DMS 273 (cell line): ENCODE measurements at regions not wholly inside any gene's neighbourhood (a gene's known extent, or its start where the extent isn't known, plus 50 kb on each side); places are given as distances from the start of the nearest gene placed in this dataset.
"Not testable (repeated sequence)": the region's sequence is repeated elsewhere in the genome, so short reads cannot be mapped to it uniquely, and the experiment has no call there.

Experiments
- DNase-seq: peaks from one replicate; lab custom pipeline; 2025; ENCODE audit not compliant: unreplicated experiment; lab: John Stamatoyannopoulos, UW

GRCh38 chr20:52340036-52340634, 148.6 kb upstream of the ZFP64 start:
- DNase-seq: peak; percentile 24

- no peak for DNase-seq
Observed at GRCh38 chr20:52332649-52333250, 141.2 kb upstream of the ZFP64 start.

DNA sequence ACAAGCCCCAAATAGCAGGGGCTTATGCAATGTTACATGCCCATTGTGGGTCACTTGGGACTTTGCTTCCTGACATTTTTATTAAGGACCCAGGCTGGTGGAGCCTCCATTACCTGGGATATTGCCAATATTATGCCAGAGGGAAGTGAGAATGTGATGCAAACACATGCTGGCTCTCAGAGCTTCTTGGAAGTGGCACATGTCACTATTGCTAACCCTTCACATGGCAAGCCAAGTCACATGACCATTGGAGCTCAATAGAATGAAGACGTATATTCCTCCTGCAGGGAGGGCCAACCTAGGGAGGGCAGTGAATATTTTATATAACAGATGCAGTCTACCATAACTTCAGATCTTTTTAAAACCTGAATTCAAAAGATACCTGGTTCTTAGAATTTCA, 140.7 kb upstream of the ZFP64 start:
- no peak for DNase-seq

DNA sequence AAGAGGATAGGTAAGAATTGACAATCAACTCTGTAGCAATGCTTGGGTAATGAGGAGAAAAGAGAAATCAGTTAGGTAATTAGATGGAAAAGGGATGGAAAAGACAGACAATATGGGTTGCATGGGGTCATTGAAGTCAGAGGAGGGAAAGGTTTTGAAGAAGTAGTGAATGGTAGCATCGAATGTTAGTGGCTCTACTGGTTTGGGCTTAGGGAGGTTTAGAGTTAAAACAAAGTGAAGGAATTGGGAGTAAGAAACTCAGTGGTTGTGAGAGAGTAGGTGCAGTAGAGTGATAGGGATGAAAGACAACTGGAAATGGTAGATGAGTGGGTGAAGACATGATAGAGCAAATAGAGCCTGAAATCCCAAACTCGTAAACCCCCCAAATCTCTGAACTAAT, 140.1 kb upstream of the ZFP64 start:
- no peak for DNase-seq

DNA sequence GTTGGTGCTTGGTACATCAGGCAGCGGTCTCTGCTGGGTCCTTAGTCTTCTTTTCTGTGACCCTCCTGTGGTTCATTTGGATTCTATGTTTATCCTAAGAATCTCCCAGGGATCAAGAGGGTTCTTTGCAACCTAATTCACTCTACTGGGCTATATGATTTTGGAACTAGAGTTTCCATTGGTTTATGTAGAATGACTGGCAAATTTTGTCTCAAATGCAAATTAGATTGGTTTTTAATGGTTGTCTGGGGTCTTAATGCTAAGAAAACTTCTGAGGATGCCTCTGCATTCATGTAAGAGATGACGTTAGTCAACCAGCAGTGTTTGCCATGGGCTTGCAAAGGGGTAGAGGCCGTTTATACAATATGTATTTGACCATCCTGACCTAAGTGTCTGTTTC, 129.8 kb upstream of the ZFP64 start:
- no peak for DNase-seq

DNA sequence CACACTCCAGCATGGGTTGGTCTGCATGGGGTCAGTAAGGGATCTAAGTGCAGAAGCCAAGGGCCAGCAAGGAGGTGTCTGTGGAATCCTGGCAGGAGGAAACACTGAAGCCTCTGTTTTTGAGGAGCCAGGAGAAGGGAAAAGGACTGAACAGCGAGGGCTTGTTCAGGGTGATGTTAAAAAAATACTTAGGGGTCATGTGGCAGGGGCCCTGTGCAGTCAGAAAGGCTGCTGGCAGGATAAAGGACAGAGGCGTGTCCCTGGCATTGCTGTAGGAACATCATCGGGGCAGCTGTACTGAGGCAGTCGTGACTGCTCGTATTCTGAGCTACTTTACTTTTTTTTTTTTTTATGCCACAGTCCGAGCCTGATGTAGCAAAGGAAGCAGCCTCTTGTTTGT, 127.1 kb upstream of the ZFP64 start:
- no peak for DNase-seq

- DNase-seq: peak; percentile 83
Observed at GRCh38 chr20:52313341-52313963, 121.9 kb upstream of the ZFP64 start.

- DNase-seq: peak; percentile 86
Observed at GRCh38 chr20:52312132-52312729, 120.7 kb upstream of the ZFP64 start.

DNA sequence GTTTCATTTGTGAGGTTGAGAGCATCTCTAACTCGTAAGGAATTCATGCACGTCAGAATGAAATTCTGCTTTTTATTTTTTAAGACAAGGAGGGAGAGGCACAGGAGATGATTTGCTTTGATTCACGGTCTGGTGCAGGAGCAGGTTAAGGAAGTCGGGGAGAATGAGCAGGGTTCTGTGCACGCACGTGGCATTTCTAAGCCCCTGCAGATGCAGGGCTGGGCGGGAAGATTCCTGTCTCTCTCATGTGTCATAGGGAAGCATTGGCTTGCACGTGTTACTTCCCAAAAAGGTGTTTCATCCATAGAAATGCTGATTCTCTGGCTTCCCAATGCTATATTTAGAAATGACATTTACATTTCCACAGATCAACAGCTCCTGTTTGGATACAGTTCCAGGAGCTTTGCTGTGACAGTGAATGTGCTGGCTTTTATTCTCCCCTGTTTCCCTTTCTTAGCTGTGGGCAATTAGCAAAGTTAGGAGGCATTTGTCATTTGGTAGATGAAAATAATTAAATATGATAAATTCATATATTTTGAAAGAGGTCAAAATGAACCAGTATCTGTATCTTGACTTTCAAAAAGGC, 119.7 kb upstream of the ZFP64 start:
- no peak for DNase-seq

DNA sequence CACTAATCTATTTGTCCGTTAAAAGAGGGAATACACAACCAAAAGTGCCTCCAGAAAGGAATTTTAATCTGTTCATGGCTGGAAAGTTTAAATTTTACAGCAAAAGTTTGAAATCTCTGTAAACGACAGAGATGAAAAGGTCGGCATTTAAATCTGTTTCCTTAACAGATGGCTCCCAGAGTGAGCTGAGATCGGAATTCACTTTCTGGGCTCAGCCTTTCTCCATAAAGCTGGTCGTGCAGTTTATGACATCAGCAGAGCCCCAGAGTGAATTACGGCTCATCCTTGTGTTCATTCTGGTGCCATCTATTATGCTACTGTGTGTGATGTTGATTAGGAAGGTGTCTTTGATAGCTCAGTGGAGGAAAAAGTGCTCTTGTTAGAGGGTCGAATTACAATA, 117.6 kb upstream of the ZFP64 start:
- peak; percentile 45 for DNase-seq

DNA sequence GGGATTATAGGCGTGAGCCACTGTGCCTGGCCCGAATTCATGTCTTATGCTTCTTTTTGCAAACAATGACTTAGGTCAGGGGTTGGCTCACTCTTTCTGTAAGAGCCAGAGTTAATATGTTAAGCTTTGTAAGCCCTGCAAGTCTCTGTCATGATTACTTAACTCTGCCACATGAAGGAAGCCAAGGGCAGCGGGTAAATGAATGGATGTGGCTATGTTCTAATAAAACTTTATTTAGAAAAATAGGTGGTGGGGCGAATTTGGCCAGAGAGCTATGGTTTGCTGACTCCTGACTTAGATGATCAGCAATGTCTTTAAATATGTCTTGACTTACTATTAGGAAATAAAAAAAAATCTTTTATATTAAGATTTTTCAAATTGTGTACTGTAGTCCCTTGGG, 114.9 kb upstream of the ZFP64 start:
- no peak for DNase-seq

GRCh38 chr20:52305858-52306257, 114.3 kb upstream of the ZFP64 start:
- no peak for DNase-seq

DNA sequence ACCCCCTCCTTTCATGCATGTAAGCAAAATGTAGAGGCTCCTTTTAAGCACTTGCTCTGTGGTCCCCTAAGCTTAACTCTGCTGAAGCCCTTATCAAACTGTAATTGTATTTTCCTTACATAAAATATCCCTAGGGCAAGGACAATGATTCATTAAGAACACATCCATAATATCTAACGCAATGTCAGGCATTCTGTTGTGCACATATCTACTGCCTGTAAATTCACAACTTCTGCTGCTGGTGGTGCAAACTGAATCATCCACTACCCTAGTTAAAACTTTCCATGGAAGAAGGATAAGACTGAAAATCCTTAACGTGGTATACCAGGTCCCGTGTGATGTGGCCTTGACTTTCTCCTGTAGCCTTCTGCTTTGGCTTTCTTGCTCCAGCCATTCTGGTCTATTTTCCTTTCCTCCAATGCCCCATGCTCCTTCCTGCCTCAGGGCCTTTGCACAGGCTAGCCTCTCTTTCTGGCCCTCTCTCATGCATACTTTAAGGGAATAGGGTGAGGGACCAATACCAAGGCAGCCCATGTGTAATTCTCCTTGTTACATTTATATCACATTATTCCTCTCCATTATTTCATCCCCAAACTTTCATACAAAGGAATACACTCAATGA, 113.6 kb upstream of the ZFP64 start:
- no peak for DNase-seq

DNA sequence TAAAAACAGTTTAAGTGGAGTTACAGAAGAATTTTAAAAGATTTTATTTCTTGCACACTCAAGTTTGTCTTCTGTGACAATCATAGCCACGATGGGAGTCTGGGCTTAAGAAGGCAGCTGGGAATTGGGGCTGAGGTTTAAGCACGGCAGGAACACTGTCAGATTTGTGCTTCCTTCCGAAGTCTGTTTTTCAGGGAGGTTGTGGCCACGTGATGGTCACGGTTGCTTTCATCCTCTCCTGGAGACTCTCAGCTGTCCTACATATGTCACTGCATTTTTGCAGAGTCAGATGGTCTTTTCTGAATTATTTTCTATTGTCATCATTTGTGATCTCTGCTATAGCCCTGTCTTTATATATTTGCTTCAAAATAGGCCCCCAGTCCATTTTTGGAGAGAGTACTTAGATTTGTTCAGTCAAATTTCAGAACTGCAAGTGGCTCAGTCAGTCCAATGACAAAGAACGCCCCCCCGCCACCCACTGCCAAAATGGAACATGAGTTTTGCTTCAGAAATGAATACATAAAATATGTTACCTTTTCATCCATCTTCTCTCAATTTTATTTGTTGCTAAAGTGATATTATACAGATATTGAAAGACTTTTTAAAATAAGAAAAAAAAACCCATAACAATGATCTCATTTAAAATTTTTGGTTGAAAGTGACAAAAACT, 111.8 kb upstream of the ZFP64 start:
- peak; percentile 41 for DNase-seq

- no peak for DNase-seq
Observed at GRCh38 chr20:52302736-52303135, 111.2 kb upstream of the ZFP64 start.

DNA sequence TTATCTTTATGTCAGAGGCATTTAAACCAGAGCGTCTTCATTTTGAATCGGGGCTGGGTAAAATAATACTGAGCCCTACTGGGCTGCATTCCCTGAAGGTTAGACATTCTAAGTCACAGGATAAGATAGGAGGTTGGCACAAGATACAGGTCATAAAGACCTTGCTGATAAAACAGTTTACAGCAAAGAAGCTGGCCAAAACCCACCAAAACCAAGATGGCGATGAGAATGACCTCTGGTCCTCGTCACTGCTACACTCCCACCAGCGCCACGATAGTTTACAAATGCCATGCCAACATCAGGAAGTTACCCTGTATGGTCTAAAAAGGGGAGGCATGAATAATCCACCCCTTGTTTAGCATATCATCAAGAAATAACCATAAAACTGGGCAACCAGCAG, 110.5 kb upstream of the ZFP64 start:
- DNase-seq: not testable (repeated sequence)

GRCh38 chr20:52295556-52295955, 104.0 kb upstream of the ZFP64 start:
- no peak for DNase-seq

DNA sequence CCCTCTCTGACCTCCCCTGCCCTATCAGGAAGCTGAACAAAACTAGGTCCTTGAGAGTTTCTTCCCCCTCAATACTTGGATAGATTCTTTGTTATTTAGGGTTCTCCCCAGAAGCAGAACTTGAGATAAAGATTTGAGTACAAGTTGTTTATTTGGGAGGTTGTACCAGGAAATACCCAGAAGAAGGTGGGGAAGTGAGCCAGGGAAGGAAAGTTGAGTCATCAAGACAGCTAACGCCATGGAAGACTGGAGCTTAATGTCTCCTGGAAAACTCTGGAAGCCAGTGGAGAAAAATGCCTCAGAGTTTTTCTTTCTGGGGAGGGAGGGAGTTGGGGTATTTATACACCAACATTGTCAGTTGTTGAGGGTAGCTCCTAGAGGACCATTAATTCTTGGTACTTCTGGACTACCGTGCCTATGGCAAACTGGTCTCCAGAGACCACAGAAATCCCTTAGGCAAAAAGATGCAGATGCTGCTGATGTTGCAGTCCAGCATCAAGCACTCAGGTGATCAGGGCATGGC, 102.6 kb upstream of the ZFP64 start:
- no peak for DNase-seq

- DNase-seq: no peak
Observed at GRCh38 chr20:52291109-52291508, 99.5 kb upstream of the ZFP64 start.

GRCh38 chr20:52290569-52290968, 99.0 kb upstream of the ZFP64 start:
- no peak for DNase-seq
